GM19468 (cell line): ENCODE measurements at regions not wholly inside any gene's neighbourhood (a gene's known extent, or its start where the extent isn't known, plus 50 kb on each side); places are given as distances from the start of the nearest gene placed in this dataset.
"Not testable (repeated sequence)": the region's sequence is repeated elsewhere in the genome, so short reads cannot be mapped to it uniquely, and the experiment has no call there.

Experiments
- ATAC-seq: cut with Tn5 transposase; IDR thresholded peaks from one replicate; pipeline ENCODE4 v1.9.1; 2021; ENCODE audit warnings: mild to moderate bottlenecking, moderate library complexity, moderate number of reproducible peaks; ENCODE audit not compliant: unreplicated experiment; ENCODE audit errors: extremely low read depth

- no peak for ATAC-seq
Observed at GRCh38 chr4:159410076-159410777, 307.3 kb downstream of the RAPGEF2 start.

GRCh38 chr4:159410891-159411290 is 308.0 kb downstream of the RAPGEF2 start:
- ATAC-seq: no peak

- ATAC-seq: no peak
Observed at GRCh38 chr4:159413306-159413943, 310.5 kb downstream of the RAPGEF2 start.

- no peak for ATAC-seq
Observed at GRCh38 chr4:159414305-159414704, 311.4 kb downstream of the RAPGEF2 start.

GRCh38 chr4:159416073-159416472 is 313.2 kb downstream of the RAPGEF2 start:
- no peak for ATAC-seq

- ATAC-seq: no peak
Observed at GRCh38 chr4:159416996-159417395, 314.1 kb downstream of the RAPGEF2 start.

GRCh38 chr4:159420162-159421057 is 317.5 kb downstream of the RAPGEF2 start:
- ATAC-seq: no peak

- not testable (repeated sequence) for ATAC-seq
Observed at GRCh38 chr4:159421058-159421419, 318.2 kb downstream of the RAPGEF2 start.

- no peak for ATAC-seq
Observed at GRCh38 chr4:159422019-159422418, 319.1 kb downstream of the RAPGEF2 start.

GRCh38 chr4:159422626-159423025 is 319.7 kb downstream of the RAPGEF2 start:
- ATAC-seq: no peak

GRCh38 chr4:159425737-159426305 is 322.9 kb downstream of the RAPGEF2 start:
- no peak for ATAC-seq

- ATAC-seq: no peak
Observed at GRCh38 chr4:159428293-159428692, 325.4 kb downstream of the RAPGEF2 start.

- ATAC-seq: no peak
Observed at GRCh38 chr4:159428975-159429692, 326.3 kb downstream of the RAPGEF2 start.

- ATAC-seq: no peak
Observed at GRCh38 chr4:159429693-159430035, 326.8 kb downstream of the RAPGEF2 start.

GRCh38 chr4:159430896-159431295 is 328.0 kb downstream of the RAPGEF2 start:
- no peak for ATAC-seq

GRCh38 chr4:159432436-159432835 is 329.6 kb downstream of the RAPGEF2 start:
- no peak for ATAC-seq

- no peak for ATAC-seq
Observed at GRCh38 chr4:159433337-159433736, 330.5 kb downstream of the RAPGEF2 start.

GRCh38 chr4:159434114-159434870 is 331.4 kb downstream of the RAPGEF2 start:
- ATAC-seq: no peak

GRCh38 chr4:159434871-159435241 is 332.0 kb downstream of the RAPGEF2 start:
- ATAC-seq: no peak
